ENCODE measurements at regions not wholly inside any gene's neighbourhood (a gene's known extent, or its start where the extent isn't known, plus 50 kb on each side); places are given as distances from the start of the nearest gene placed in this dataset.

DNA sequence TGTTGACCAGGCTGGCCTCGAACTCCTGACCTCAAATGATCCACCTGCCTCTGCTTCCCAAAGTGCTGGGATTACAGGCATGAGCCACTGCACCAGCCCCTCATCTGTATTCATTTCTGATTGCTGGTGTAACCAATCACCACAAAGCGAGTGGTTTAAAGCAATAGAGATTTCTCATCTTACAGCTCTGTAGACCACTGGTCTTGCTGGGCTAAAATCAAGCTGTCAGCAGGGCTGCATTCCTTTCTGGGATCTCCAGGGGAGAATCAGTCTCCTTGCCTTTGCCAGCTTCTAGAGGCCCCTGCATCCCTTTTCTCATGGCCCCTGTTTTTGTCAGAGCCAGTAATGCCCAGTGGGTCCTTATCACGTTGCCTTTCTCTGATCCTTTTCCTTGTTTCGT, 49.9 kb upstream of the PMEPA1 start:
- dilution Hi-C loops (cut with MboI; ENCODE audit: extremely low pct_ligation_motif_present, low sequenced_read_pairs) = no loop called here
- no peak overlapping the region for H3K9ac ChIP-seq (ENCODE audit: control insufficient read depth, extremely low read depth, insufficient read depth, low read length)
- H3K4me3 ChIP-seq (ENCODE audit: control insufficient read depth in 2 of 3, extremely low read depth in 1 of 3, insufficient read depth in 2 of 3, low read depth in 1 of 3, low read length in 3 of 3) = no peak overlapping the region
- FAIRE-seq (no peak), DNase-seq (ENCODE audit: low read depth, low spot score) (no peak)
- no peaks in the 10 kb centered on the region for H3K36me3 ChIP-seq (ENCODE audit: control insufficient read depth in 2 of 2, extremely low read depth in 1 of 2, insufficient read depth in 2 of 2, low read length in 2 of 2)
- H2AFZ ChIP-seq (ENCODE audit: control insufficient read depth, low read length) = no peak overlapping the region
- H3K4me2 ChIP-seq (ENCODE audit: control insufficient read depth, extremely low read depth, insufficient read depth, low read depth, low read length) = no peak overlapping the region
- no peaks in the 10 kb centered on the region for H3K79me2 ChIP-seq (ENCODE audit: control insufficient read depth, insufficient read depth, low read length)
- H4K20me1 ChIP-seq (ENCODE audit: control insufficient read depth, extremely low read depth, insufficient read depth, low read length) = no peaks in the 10 kb centered on the region
- H3K9me3 ChIP-seq (ENCODE audit: control insufficient read depth, low read depth, low read length) = peaks cover 5% of the 10 kb centered on the region
- H3K27me3 ChIP-seq (ENCODE audit: control insufficient read depth, extremely low read depth, insufficient read depth, low read length) = peaks cover 60% of the 10 kb centered on the region
- no peak overlapping the region for H3K27ac ChIP-seq (ENCODE audit: control insufficient read depth, insufficient read depth, low read length)
- H3K9me1 ChIP-seq (ENCODE audit: control insufficient read depth, extremely low read depth, insufficient read depth, low read length) = no peaks in the 10 kb centered on the region
- no peak for TF ChIP-seq EZH2 (IDR thresholded peaks at IDR 0.05; ENCODE audit: low read length)
- TF ChIP-seq, protein P1, sequence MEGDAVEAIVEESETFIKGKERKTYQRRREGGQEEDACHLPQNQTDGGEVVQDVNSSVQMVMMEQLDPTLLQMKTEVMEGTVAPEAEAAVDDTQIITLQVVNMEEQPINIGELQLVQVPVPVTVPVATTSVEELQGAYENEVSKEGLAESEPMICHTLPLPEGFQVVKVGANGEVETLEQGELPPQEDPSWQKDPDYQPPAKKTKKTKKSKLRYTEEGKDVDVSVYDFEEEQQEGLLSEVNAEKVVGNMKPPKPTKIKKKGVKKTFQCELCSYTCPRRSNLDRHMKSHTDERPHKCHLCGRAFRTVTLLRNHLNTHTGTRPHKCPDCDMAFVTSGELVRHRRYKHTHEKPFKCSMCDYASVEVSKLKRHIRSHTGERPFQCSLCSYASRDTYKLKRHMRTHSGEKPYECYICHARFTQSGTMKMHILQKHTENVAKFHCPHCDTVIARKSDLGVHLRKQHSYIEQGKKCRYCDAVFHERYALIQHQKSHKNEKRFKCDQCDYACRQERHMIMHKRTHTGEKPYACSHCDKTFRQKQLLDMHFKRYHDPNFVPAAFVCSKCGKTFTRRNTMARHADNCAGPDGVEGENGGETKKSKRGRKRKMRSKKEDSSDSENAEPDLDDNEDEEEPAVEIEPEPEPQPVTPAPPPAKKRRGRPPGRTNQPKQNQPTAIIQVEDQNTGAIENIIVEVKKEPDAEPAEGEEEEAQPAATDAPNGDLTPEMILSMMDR (optimal IDR thresholded peaks at IDR 0.05 in 1 of 3, IDR thresholded peaks at IDR 0.05 in 1 of 3, conservative IDR thresholded peaks at IDR 0.05 in 1 of 3; ENCODE audit: extremely low read depth in 1 of 3, insufficient read depth in 2 of 3, low read length in 3 of 3) = no peak
- H3K4me1 ChIP-seq (ENCODE audit: control insufficient read depth, extremely low read depth, insufficient read depth, low read length) = no peaks in the 10 kb centered on the region

Small RNAs in the stretch of these regions (small RNA-seq; reads per million reads assigned to genes)
- gene MIR4532 (ENCODE audit: insufficient read length in 3 of 3, low read depth in 3 of 3, low replicate concordance in 1 of 3) = 0 to 0.67 (median 0) reads per million in 3 experiments
